HG02884 (cell line): ENCODE measurements at regions not wholly inside any gene's neighbourhood (a gene's known extent, or its start where the extent isn't known, plus 50 kb on each side); places are given as distances from the start of the nearest gene placed in this dataset.

Source experiments
- ATAC-seq: cut with Tn5 transposase; IDR thresholded peaks from one replicate; pipeline ENCODE4 v1.9.1; 2021; ENCODE audit warnings: mild to moderate bottlenecking, moderate library complexity; ENCODE audit not compliant: unreplicated experiment

- ATAC-seq = no peak
These were observed 142.0 kb upstream of the UBE2E1 start for GRCh38 chr3:23663661-23664186.

GRCh38 chr3:23664459-23664858 is 141.3 kb upstream of the UBE2E1 start:
- ATAC-seq = no peak

- no peak for ATAC-seq
These were observed 140.0 kb upstream of the UBE2E1 start for GRCh38 chr3:23665741-23666140.

- no peak for ATAC-seq
These were observed 138.9 kb upstream of the UBE2E1 start for GRCh38 chr3:23666818-23667217.

- ATAC-seq = peak; percentile 37
These were observed 138.0 kb upstream of the UBE2E1 start for GRCh38 chr3:23667536-23668429.

- ATAC-seq = no peak
These were observed 137.3 kb upstream of the UBE2E1 start for GRCh38 chr3:23668430-23668904.

GRCh38 chr3:23669541-23670255 is 136.1 kb upstream of the UBE2E1 start:
- no peak for ATAC-seq

- no peak for ATAC-seq
These were observed 133.7 kb upstream of the UBE2E1 start for GRCh38 chr3:23671851-23672589.

GRCh38 chr3:23672628-23673027 is 133.1 kb upstream of the UBE2E1 start:
- ATAC-seq = no peak

- no peak for ATAC-seq
These were observed 130.7 kb upstream of the UBE2E1 start for GRCh38 chr3:23675010-23675409.

GRCh38 chr3:23676093-23676492 is 129.7 kb upstream of the UBE2E1 start:
- no peak for ATAC-seq

- ATAC-seq = no peak
These were observed 123.1 kb upstream of the UBE2E1 start for GRCh38 chr3:23682646-23683045.

- no peak for ATAC-seq
These were observed 120.1 kb upstream of the UBE2E1 start for GRCh38 chr3:23685541-23686258.

- no peak for ATAC-seq
These were observed 119.2 kb upstream of the UBE2E1 start for GRCh38 chr3:23686519-23686918.

GRCh38 chr3:23691357-23691895 is 114.3 kb upstream of the UBE2E1 start:
- ATAC-seq = no peak

GRCh38 chr3:23696842-23697241 is 108.9 kb upstream of the UBE2E1 start:
- no peak for ATAC-seq

- no peak for ATAC-seq
These were observed 108.3 kb upstream of the UBE2E1 start for GRCh38 chr3:23697416-23697815.

GRCh38 chr3:23698652-23699313 is 107.0 kb upstream of the UBE2E1 start:
- ATAC-seq = no peak

GRCh38 chr3:23700616-23701015 is 105.1 kb upstream of the UBE2E1 start:
- ATAC-seq = no peak
